Nephron progenitor cell (in vitro differentiated cells): ENCODE measurements at regions not wholly inside any gene's neighbourhood (a gene's known extent, or its start where the extent isn't known, plus 50 kb on each side); places are given as distances from the start of the nearest gene placed in this dataset.
"Not testable (repeated sequence)": the region's sequence is repeated elsewhere in the genome, so short reads cannot be mapped to it uniquely, and the experiment has no call there.

Experiments
- DNase-seq: peaks from one replicate; pipeline ENCODE4 v3.0.0; 2021
- H3K27ac Mint-ChIP-seq: 2 replicates; pipeline ENCODE4 v1.8.0; 2021; ENCODE audit warnings: mild to moderate bottlenecking, moderate library complexity, mixed read lengths
- H3K27me3 Mint-ChIP-seq: 2 replicates; pipeline ENCODE4 v1.8.0; 2021; ENCODE audit warnings: mild to moderate bottlenecking, low read depth, mixed read lengths; ENCODE audit not compliant: poor library complexity
- H3K36me3 Mint-ChIP-seq: 2 replicates; pipeline ENCODE4 v1.8.0; 2021; ENCODE audit warnings: low read depth, mixed read lengths
- H3K4me1 Mint-ChIP-seq: 2 replicates; pipeline ENCODE4 v1.8.0; 2021; ENCODE audit warnings: mixed read lengths
- H3K4me3 Mint-ChIP-seq: 2 replicates; pipeline ENCODE4 v1.8.0; 2021; ENCODE audit warnings: mild to moderate bottlenecking, moderate library complexity, mixed read lengths
- H3K9me3 Mint-ChIP-seq: 2 replicates; pipeline ENCODE4 v1.8.0; 2021; ENCODE audit warnings: mild to moderate bottlenecking, moderate library complexity, mixed read lengths
- CTCF ChIP-seq: fragments of 200-600 bp; sonication (generic); IDR thresholded peaks from 2 replicates; pipeline ENCODE4 v1.5.0; 2021; ENCODE audit warnings: antibody characterized with exemption

GRCh38 chr1:222195857-222196256, 352.0 kb downstream of the HHIPL2 start:
- TF ChIP-seq CTCF = no peak

GRCh38 chr1:222189218-222189617, 358.7 kb downstream of the HHIPL2 start:
- no peak for TF ChIP-seq CTCF
- Mint-ChIP-seq H3K9me3 (peaks cover 7% of the 10 kb centered on the region), H3K27ac (no peak overlapping the region), H3K36me3 (no peaks in the 10 kb centered on the region), H3K4me3 (no peak overlapping the region), H3K4me1 (no peaks in the 10 kb centered on the region), H3K27me3 (peaks cover 3% of the 10 kb centered on the region)
- no peak for DNase-seq

More at GRCh38 chr1:222195857-222196256, 352.0 kb downstream of the HHIPL2 start:
- Mint-ChIP-seq H3K9me3 (peaks cover 7% of the 10 kb centered on the region), H3K4me3 (no peak overlapping the region), H3K27ac (no peak overlapping the region), H3K27me3 (no peaks in the 10 kb centered on the region), H3K36me3 (no peaks in the 10 kb centered on the region), H3K4me1 (no peaks in the 10 kb centered on the region)
- no peak for DNase-seq

GRCh38 chr1:222187566-222188332, 360.2 kb downstream of the HHIPL2 start:
- Mint-ChIP-seq H3K4me1 (no peaks in the 10 kb centered on the region), H3K27ac (no peak overlapping the region), H3K4me3 (no peak overlapping the region), H3K9me3 (peaks cover 7% of the 10 kb centered on the region), H3K27me3 (peaks cover 3% of the 10 kb centered on the region), H3K36me3 (no peaks in the 10 kb centered on the region)
- TF ChIP-seq CTCF = no peak
- DNase-seq = no peak

- H3K4me1 Mint-ChIP-seq = no peaks in the 10 kb centered on the region
- peaks cover 9% of the 10 kb centered on the region for H3K9me3 Mint-ChIP-seq
- H3K27ac Mint-ChIP-seq = no peak overlapping the region
- H3K36me3 Mint-ChIP-seq = no peaks in the 10 kb centered on the region
- peaks cover 4% of the 10 kb centered on the region for H3K27me3 Mint-ChIP-seq
- no peak overlapping the region for H3K4me3 Mint-ChIP-seq
- no peak for TF ChIP-seq CTCF
- no peak for DNase-seq
These were observed 365.3 kb downstream of the HHIPL2 start for GRCh38 chr1:222182641-222183040.

GRCh38 chr1:222181191-222181590, 366.7 kb downstream of the HHIPL2 start:
- no peak for DNase-seq
- no peak for TF ChIP-seq CTCF
- no peaks in the 10 kb centered on the region for H3K36me3 Mint-ChIP-seq
- H3K27ac Mint-ChIP-seq = no peak overlapping the region
- no peak overlapping the region for H3K4me3 Mint-ChIP-seq
- H3K27me3 Mint-ChIP-seq = peaks cover 5% of the 10 kb centered on the region
- H3K9me3 Mint-ChIP-seq = peaks cover 24% of the 10 kb centered on the region
- H3K4me1 Mint-ChIP-seq = no peaks in the 10 kb centered on the region

- not testable (repeated sequence) for H3K4me1 Mint-ChIP-seq, DNase-seq, H3K4me3 Mint-ChIP-seq, H3K36me3 Mint-ChIP-seq, H3K27ac Mint-ChIP-seq
- H3K9me3 Mint-ChIP-seq = peaks cover 47% of the 10 kb centered on the region
- H3K27me3 Mint-ChIP-seq = peaks cover 15% of the 10 kb centered on the region
These were observed 370.4 kb downstream of the HHIPL2 start for GRCh38 chr1:222177496-222177895.
